ENCODE measurements at regions not wholly inside any gene's neighbourhood (a gene's known extent, or its start where the extent isn't known, plus 50 kb on each side); places are given as distances from the start of the nearest gene placed in this dataset.

GRCh38 chr15:70426096-70426821 lies 328.5 kb upstream of the TLE3 start:
- TF ChIP-seq SIN3A (conservative IDR thresholded peaks at IDR 0.05 in 1 of 2, IDR thresholded peaks at IDR 0.05 in 1 of 2; ENCODE audit: low read depth in 1 of 2, low read length in 2 of 2) (no peak), POLR2A (IDR thresholded peaks at IDR 0.05; ENCODE audit: control extremely low read depth in 1 of 2, low read depth in 2 of 2, low read length in 2 of 2) (no peak), CHD1 (IDR thresholded peaks at IDR 0.05; ENCODE audit: low read depth, low read length) (no peak), CTCF (IDR thresholded peaks at IDR 0.05; ENCODE audit: control extremely low read depth in 1 of 3, insufficient read depth in 1 of 3, low read depth in 1 of 3, low read length in 3 of 3) (no peak), TAF7 (optimal IDR thresholded peaks at IDR 0.05; ENCODE audit: borderline replicate concordance, low read depth, low read length) (no peak), EZH2 (IDR thresholded peaks at IDR 0.05; ENCODE audit: low read depth, low read length, severe bottlenecking) (no peak), TCF12 (IDR thresholded peaks at IDR 0.05; ENCODE audit: low read depth, low read length) (no peak), EP300 (IDR thresholded peaks at IDR 0.05; ENCODE audit: borderline replicate concordance in 1 of 2, low read depth in 2 of 2, low read length in 2 of 2) (no peak), CEBPB (IDR thresholded peaks at IDR 0.05; ENCODE audit: low read depth, low read length) (no peak)
- TF ChIP-seq, protein P1, sequence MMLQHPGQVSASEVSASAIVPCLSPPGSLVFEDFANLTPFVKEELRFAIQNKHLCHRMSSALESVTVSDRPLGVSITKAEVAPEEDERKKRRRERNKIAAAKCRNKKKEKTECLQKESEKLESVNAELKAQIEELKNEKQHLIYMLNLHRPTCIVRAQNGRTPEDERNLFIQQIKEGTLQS (IDR thresholded peaks at IDR 0.05; ENCODE audit: insufficient read depth, low read depth, low read length) = no peak

Measured in H1 (cell line).